ENCODE measurements at regions not wholly inside any gene's neighbourhood (a gene's known extent, or its start where the extent isn't known, plus 50 kb on each side); places are given as distances from the start of the nearest gene placed in this dataset.
A peak's percentile ranks its signal among the peaks of the same experiment; 100 is the strongest.

DNA sequence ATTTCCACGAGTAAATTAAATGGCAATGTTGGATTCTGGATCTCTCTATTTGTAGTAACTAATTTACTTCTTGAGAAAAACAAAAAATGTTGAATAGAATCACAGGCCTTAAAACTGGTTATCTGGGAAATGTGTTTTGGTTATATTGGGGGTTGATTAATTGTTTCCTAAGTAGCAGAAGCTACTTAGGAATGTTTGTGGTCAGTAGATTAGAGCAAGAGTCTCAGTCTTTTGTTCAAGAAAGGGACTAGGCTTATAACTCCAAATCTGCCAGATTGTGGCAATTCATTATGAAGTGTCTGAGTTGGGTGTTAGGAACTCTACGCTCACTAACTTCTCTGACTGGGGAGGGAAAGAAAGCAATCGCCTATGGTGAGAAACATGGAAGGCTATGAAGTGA lies 244.3 kb upstream of the PHYHIPL start:
- DNase-seq (ENCODE audit: low spot score in 2 of 2) (no peak), FAIRE-seq (no peak)

DNA sequence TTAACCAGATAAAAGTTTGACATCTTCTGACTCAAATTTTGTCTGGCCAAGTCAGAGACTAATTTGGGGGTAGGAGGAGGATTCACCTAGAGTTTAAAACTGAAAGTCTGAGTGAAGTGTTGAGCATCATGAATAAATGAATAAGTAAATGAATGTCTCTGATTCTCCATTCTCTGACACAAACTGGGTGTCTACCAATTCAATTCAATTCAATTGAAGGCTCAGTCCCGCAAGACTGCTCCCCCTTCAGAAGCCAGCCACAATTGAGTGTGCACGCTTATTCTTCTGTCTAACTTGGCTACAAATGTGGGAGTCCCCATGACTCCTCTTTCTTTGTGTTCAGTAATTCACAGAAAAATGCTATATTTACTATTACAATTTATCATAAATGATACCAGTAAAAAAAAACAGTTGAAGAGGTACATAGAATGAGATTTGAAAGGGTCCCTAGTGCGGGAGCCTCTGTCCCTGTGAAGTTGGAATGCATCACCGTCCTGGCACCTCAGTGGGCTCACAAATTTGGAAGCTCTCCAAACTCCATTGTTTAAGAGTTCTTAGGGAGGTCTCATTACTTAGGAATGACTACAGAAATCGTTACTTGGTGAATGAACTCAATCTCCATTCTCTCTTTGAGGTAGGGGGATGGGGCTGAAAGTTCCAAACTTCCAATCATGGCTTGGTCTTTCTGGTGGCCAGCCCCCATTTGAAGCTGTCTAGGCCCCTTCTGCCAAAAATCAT lies 243.7 kb upstream of the PHYHIPL start:
- FAIRE-seq: no peak
- DNase-seq (ENCODE audit: low spot score in 2 of 2): no peak

DNA sequence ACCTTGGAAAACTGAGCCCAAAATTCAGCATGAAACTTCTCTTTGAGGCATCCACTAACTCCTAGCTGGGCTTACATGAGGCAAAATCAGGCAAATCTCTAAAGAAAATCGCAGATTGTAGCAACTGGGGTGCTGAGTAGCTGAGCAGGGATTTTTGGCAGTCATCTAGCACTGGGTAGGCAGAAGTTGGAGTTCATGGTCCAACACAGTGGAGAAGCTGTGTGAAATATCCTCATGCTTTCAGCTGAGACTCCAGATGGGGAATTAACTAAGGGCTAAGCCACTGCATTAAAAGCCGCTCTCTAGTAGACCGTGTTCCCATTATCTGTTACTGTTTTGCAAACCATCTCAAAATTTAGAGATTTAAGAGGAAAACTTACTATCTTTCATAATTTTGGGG lies 240.1 kb upstream of the PHYHIPL start:
- no peak for DNase-seq (ENCODE audit: low spot score in 2 of 2)
- no peak for FAIRE-seq

DNA sequence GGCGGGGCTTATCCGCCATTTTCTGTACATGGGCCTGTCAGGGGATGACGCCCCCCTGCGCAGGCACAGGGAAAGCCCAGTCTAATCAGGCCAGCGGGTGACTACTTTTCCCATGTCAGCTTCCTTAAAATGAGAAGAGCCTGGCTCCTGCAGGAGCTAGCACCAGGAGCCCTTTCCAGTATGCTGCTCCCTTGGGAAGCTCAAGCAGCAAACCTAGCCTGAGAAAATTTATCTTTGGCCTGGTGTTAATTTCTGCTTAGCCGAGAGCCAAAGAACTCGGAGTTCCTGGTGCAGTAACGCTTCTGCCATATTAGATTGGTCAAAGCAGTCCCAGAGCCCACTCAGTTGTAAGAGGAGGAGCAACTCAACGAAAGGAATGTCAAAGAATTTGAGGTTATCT lies 239.0 kb upstream of the PHYHIPL start:
- DNase-seq (ENCODE audit: low spot score in 2 of 2) (no peak), FAIRE-seq (no peak)

DNA sequence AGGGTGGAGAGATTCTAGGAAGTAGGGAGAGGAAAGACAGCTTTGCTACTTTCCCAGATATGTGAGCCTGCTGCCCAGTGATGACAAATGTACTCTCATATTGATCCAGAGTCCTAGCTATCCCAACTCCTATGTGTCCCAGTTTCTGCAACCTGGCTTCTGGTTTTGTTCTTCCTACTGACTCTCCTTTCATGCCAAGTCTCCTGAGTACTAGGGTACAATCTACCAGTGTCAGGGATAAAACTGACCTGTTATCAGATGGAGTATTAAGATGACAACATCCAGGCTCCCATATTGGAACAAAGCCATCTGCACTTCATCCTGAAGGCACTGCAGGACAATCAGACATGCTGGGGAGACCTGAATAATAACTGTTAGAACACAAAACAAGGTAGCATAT lies 233.7 kb upstream of the PHYHIPL start:
- no peak for FAIRE-seq
- DNase-seq (ENCODE audit: low spot score in 2 of 2): no peak

DNA sequence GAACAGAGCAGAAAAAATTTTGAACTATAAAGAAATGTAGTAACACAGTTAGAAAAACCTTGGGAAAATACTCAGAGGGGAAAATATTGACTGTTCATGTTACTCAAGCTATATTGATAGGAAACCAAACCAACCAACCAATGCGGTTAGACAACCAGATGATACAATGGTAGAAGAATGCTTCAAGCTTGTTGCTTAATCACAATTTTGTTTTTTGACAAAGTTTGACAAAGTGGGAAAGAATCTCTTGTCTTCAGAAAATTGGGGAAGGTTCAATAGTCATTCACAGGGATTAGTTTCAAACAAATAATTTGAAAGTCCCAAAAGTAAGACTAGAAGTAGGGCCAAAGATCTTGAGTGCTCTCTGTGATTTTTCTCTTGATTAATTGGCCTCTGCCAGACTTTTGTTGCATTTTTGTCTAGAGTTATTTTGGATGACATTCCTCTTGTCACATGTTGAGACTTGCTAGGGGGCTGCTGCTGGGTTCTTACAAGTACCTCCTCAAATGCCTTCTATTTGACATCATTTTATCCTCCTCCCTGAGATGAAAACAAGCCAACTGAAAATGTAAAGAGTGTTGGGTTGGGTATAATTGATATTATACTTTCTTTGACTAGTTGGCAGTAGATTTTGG lies 233.1 kb upstream of the PHYHIPL start:
- no peak for FAIRE-seq
- no peak for DNase-seq (ENCODE audit: low spot score in 2 of 2)

DNA sequence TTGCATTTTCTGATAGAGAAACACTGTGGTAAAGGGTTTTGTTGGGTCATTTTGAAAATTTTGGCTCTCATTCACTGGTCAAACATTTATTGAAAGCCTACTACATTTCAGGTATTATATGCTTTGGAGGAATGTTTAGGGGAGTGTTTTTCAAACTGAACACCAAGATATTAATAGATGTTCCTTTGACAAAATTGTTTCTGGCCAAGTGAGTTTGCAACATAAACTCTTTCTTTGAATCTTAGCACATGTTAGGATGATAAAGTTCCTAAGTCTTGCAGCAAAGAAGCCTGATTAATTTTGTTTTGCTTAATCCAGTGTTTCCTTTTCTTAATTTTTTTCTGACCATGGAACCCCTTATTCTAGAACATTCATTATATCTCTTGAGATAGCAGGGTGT lies 232.5 kb upstream of the PHYHIPL start:
- DNase-seq (ENCODE audit: low spot score in 2 of 2): no peak

DNA sequence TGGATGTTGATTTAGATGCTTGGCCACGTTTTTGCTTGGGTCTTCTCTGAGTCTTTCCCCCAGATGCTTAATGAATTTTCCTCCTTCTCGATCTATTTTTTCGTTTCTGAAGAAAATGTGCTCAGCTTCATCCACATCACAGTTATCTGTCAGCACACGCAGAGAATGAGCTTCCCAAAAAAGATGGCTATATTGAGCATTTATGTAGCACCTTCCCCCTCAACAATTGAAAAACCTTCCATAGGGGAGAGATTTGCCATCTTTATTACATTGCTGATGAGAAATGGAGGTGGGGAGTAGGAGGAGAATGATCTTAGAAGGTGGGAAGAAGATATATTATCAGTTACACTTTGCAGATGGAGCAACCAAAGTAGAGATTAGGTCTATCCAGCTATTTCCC lies 228.1 kb upstream of the PHYHIPL start:
- DNase-seq (ENCODE audit: low spot score in 2 of 2) (no peak), FAIRE-seq (no peak)

More for the DNA sequence above, 232.5 kb upstream of the PHYHIPL start:
- FAIRE-seq: no peak

DNA sequence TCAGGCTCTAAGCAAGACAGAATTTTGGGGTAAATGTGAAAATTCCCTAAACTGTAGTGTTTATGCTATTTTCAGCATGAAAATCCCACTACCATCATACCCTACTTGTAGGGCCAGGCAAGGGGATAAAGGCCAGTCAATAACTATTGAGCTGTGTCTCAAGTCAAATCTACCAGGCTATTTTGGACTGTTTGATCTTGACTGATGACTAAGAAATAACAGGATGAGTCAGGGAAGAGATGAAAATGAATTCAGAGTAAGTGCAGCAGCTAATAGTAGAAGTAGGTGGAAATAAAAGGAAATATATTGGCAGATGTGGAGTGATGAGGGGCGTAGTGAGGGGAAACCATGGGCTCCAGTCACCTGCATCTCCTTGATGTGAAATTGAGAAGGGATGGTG lies 225.8 kb upstream of the PHYHIPL start:
- DNase-seq (ENCODE audit: low spot score in 2 of 2) (no peak), FAIRE-seq (no peak)

DNA sequence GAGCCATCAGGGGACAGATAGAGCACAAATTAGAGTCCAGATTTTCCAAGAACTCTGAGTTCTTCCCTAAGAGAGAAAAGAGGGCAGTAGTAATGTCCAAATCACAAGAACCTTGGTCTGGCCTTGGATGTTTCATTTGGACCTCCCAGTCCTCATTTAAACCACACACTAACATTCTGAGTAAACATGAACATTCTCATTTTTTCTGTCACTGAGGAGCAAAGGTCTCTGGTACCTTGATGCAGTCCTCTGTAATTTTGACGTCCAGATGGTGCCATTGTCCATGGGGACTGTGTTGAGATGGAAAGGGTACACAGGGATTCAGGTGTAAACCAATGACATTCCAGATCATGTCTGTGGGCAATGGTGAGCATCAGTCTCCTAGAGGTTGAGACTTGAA lies 225.4 kb upstream of the PHYHIPL start:
- no peak for FAIRE-seq
- DNase-seq (ENCODE audit: low spot score in 2 of 2): no peak

DNA sequence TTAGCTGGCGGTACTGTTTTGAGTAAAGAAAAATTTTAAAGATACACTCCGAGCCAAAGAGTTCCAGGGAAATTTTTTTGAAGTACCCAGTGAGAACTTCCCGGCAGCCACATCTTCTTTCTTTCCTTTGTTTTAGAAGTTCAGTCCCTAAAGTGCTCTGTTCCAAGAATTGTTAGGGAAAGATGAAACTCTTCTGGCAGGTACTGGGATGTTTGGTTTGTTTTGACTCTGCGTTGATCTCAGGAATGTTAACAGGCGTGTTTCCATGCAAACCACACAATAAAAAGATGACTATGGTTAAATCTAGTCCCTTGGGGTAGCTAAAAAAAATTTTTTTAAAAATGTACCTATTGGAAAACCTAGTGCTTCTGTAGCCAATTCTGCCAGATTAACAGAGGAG lies 224.7 kb upstream of the PHYHIPL start:
- FAIRE-seq: no peak
- DNase-seq (ENCODE audit: low spot score in 2 of 2): no peak

DNA sequence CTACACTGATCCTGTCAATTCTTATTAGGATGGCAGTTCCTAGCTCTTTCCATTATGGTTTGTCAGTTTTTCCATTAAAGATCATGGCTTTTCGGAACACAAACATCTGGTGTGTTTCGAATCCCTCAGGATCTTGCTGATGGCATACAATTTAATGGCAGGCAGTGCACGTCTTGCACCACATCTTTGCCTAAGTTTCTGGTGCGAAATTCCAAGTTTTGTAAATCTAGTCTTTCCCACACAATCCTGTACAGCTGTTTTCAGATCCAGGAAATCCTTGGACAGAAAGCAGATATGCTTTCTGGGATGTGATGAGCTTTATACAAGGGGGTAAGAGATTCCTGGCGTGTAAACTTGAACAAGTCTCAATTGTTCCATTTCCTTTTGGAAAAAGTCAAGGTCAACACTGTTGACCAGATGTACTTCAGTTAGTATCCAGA lies 224.3 kb upstream of the PHYHIPL start:
- FAIRE-seq (no peak), DNase-seq (ENCODE audit: low spot score in 2 of 2) (no peak)

DNA sequence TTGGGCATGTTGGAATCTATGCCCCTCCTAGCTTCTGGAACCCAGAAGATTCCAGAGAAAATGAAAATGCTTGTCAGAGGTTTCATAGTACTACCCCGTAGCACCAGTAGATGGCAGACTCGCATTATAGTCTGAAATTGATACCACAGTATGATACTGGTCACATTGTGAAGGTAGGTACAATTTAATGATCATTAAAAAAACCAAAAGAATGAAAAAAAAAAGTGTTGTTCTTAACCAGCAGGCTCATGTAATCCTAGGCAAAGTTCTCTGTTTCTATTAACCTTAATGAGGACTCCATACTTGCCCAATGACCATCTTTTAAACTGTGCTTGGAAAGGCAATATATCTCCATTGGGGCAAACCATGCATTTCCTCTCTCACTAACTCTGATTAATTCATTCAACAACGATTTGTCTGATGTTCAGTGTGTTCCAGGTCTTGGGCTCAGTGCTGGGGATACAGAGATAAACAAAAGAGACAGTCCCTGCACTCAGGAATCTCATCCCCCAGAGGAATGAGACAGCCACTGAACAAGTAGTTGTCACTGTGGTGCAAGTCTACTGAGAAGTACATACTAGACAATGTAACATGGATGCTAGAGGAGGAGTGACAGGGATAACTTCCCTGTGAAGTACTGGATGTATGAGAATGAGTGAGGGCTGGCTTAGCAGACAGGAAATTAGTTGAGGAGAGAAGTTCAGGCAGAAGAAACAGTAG lies 223.5 kb upstream of the PHYHIPL start:
- DNase-seq (ENCODE audit: low spot score in 2 of 2) (peak in 1 of 2 donors; percentile 14), FAIRE-seq (peak; percentile 84)

DNA sequence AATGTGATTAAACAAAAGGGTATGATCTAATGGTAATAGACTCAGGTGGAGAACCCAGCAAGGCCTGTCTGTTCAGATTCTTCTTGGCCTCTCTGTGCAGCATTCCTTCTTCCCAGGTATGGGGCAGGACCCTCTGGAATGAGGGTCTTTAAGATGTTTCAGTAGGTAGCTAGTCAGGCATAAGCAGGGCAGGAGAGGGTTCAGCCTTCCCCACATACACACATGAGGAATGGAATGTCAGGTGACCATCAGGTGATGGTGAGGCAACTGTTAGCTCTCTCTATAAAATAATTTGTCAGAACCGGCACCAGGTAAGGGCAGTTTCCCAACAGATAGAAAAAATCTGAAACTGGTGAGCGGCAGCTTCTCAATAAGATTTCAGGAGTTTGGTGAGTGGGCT lies 222.3 kb upstream of the PHYHIPL start:
- DNase-seq (ENCODE audit: low spot score in 2 of 2) (no peak), FAIRE-seq (no peak)

DNA sequence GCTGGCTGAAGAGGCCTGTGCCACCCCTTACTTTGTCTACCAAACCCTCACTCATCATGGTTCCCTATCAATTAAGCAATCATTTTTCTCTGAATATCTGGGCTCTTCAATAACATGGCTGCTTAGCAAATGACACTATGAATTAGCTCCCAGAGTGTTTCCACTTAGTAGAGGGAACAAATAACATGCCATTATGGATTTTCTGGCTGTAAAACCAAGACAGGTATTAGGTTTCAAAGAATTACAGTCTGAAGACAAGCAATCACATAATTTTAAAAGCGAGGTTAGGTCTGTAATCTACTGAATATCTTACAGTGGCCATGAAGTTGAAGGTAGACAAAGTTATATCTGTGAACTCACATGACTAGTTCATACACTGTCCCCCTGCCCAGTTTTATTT lies 220.8 kb upstream of the PHYHIPL start:
- no peak for FAIRE-seq

DNA sequence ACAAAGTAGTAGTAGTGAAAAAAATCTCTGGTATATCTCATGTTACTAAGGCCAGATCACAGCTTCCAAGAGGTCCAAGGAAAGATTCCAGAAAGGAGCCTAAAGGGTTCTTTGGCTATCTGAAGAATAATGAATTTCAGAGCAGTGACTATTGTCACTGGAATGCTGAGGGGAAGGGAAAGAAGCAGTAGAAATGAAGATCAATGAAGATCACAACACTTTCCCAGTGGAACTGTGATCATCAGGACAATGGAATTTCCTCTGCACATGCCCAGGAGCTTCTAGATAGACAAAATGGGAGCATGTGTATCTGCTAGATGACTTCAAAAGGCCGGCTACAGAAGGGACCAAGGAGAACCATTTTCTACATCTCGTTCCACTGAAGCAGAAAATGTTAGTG lies 219.5 kb upstream of the PHYHIPL start:
- DNase-seq (ENCODE audit: low spot score in 2 of 2): no peak
- FAIRE-seq: no peak

More for the DNA sequence above, 220.8 kb upstream of the PHYHIPL start:
- no peak for DNase-seq (ENCODE audit: low spot score in 2 of 2)

DNA sequence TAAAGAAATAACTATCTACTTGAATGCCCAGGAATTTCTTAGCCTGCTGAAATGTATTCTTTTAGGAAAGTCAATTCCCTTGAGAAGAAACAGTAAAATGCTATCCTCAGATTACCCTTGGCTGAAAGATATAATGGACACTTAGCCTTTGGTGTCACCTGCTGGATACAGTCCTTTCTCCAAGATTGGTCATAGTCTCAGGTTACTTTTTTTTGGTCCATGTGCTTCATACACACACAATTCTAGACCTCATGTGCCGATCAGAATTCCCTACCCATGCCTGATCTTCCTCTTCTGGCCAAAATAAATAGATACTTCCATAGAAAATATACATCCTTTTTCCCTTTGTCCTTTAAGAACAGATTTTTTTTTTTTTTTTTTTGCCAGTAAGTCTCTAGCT lies 218.9 kb upstream of the PHYHIPL start:
- no peak for DNase-seq (ENCODE audit: low spot score in 2 of 2)
- FAIRE-seq: no peak

DNA sequence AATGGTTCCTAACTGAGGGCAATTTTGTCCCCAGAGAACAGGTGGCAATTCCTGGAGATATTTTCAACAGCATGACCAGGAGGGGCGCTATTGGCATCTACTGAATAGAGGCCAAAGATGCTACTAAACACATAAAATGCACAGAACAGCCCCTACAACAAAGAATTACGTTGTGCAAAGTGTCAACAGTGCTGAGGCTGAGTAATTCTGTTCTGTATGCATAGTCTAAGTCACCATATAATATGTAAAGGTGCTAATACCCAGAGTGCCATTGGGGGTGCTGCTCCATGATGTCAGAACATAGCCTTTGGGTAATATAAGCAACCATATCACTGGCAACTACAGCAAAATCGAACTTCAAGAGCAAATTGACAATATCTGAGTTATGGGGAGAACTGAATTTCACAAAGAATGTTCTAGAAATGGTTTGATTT lies 213.3 kb upstream of the PHYHIPL start:
- FAIRE-seq (no peak), DNase-seq (ENCODE audit: low spot score in 2 of 2) (no peak)

DNA sequence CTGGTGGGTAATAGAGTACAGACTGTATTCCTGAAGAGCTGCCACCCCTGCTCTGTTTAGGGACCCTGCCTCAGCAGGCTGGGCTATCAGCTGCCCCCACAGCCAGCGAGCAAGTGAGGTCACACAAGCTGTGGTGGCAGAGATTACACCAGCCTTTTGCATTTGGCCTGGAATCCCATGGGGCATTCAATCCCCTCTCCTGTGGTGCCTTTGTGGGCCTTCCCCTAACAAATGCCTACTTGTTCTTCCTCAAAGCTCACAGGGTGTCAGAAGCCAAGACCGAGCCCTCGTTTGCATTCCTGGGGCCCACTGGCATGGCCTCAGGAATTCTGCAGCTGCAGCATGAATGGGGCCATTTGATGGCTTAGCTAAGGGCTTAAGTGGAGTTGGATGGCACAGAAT lies 212.7 kb upstream of the PHYHIPL start:
- peak; percentile 19 to 20 for DNase-seq (ENCODE audit: low spot score in 2 of 2)

DNA sequence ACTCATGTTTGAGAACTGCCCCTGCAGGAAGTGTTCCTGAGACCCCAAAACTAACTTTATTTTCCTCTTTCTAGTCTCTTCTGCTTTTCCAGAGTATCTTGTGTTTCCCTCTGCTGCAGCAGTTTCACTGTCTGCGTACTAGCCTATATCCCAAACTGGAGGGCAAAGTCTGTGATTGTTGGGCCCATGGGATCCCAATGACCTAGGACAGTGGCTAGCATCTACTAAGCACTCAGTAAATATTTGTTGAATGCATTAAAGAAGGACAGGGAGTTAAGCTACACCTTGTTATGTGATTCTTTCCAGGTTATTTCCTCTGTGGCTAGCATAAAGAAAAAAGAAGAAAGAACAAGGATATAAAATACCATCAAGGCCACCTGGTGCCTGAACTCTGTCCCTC lies 210.6 kb upstream of the PHYHIPL start:
- FAIRE-seq (no peak), DNase-seq (ENCODE audit: low spot score in 2 of 2) (no peak)

More for the DNA sequence above, 212.7 kb upstream of the PHYHIPL start:
- FAIRE-seq: peak; percentile 66

DNA sequence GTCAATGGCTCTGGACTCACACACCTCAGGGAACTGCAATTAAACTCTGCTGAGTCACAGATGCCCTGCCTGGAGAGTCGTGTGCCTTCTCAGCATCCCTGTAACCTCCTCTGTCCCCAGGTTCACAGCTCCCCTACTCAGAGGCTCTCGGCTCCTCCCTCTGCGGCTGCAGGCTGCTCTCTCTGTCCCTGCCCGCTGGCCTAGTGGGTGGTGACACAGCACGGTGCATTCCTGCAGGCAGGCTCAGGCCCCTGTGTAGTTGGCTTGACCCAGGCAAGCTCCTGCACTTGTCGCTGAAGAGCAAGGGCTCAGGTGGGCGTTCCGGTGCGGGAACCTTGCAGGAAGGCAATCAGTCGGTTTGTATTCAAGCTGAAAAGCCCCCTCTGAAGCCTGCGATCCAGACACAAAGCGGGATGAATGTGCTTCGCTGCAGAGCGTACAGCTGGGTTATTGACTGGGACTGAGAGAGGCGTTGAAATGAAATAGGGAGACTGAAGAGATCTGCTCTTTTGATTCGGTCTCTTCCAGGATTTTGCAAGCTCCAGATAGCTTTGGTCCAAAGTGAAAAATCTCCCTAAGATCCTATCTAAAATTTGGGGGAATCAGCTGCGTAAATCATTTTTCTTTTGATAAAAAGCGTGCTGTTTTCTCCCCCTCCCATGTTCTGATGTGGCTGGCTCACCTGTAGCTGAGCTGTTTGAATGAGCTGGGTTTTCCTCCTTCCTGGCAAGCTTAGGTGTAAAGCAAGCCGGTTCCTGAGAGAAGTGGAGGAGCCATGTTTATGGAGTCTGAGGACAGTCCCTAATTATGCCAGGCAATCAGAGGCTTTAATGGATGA lies 208.7 kb upstream of the PHYHIPL start:
- FAIRE-seq (no peak), DNase-seq (ENCODE audit: low spot score in 2 of 2) (peak in 1 of 2 donors; percentile 20)
